Superior temporal gyrus (tissue), 1 donor: ENCODE measurements at regions not wholly inside any gene's neighbourhood (a gene's known extent, or its start where the extent isn't known, plus 50 kb on each side); places are given as distances from the start of the nearest gene placed in this dataset.
"Not testable (repeated sequence)": the region's sequence is repeated elsewhere in the genome, so short reads cannot be mapped to it uniquely, and the experiment has no call there.

Experiments
- DNase-seq: peaks from one replicate; pipeline ENCODE4 v3.0.0-alpha.2; 2016; ENCODE audit errors: extremely low spot score

GRCh38 chr4:23958749-23959148 lies 68.9 kb upstream of the PPARGC1A start:
- DNase-seq = no peak

DNA sequence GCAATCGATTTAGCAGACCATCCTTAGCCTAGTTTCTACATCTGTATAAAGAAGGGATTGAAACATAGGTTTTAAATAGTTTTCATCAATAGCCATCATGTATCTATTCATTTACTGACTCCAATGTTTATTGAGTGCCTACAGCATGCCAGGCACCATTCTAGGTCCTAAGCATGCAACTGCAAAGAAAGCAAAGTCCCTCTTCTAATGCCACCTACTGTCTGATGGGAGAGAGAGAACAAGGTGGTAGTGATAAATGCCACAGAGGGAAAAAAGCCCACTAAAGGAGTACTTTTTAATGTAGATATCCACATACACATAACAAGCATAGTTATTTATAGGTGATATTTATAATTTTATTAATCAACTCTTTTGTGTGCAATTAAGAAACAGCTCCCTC lies 67.6 kb upstream of the PPARGC1A start:
- no peak for DNase-seq

DNA sequence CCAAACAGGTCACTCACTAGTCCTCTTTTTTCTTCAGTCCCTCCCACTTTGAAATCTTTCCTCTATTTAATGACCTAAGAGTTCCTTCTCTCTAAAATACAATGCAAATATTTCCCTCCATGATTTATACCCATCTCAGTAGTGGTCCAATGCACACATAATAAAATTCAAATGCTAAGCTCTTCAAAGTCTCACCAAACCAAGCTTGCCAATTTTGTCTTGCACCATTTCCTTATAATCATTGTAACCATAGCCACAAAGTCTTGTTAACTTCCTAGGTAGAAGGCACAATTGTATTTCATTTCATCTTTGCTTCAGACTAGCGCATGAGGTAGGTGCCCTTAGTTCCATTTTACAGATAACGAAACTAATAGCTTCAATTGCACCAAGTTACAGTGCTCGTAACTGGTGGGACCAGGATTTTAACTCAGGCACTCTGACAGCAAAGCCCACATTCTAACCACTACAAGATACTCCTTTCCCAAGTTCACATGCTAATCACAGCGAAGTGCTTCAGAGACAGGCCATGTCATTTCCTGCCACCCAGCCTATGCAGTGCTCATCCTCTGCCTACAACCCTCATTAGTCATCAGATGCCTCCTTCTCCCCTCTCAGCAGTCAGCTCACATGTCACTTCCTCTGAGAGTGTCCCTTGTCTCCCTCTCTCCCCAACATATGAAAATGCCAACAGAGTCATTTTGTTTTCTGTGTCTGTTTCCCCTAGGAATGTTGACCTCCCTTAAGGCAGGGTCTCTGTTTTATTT lies 66.9 kb upstream of the PPARGC1A start:
- no peak for DNase-seq

- no peak for DNase-seq
These were observed 62.4 kb upstream of the PPARGC1A start for GRCh38 chr4:23952258-23952657.

GRCh38 chr4:23947826-23948225 lies 58.0 kb upstream of the PPARGC1A start:
- DNase-seq = no peak

GRCh38 chr4:23946299-23946698 lies 56.5 kb upstream of the PPARGC1A start:
- DNase-seq = no peak

DNA sequence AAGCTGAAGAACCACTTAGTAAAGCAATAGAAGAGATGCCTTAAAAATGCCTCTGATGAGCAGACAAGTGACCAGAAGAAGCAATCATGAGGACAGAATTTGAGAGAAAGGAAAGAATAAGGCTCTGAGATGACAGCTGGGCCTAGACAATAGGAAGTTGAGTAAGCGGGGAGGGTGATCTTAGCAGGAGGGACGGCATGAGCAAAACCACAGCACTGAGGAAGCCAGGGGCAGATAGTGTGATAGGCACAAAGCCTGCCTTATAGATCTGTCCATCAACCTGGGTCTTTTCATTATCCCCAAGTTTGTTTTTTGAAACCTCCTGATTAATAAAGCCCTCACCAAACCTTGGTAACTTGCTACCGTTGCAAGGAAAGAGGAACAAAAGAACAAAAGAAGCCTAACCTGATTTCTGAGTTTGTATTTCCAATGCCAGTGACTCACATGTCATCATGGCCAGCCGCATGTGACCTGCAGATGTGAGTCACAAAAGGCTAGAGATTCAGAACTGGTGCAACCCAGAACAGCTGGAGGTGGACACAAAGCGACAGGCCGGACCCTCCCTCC lies 55.7 kb upstream of the PPARGC1A start:
- no peak for DNase-seq

GRCh38 chr4:23944556-23944955 lies 54.7 kb upstream of the PPARGC1A start:
- not testable (repeated sequence) for DNase-seq

DNA sequence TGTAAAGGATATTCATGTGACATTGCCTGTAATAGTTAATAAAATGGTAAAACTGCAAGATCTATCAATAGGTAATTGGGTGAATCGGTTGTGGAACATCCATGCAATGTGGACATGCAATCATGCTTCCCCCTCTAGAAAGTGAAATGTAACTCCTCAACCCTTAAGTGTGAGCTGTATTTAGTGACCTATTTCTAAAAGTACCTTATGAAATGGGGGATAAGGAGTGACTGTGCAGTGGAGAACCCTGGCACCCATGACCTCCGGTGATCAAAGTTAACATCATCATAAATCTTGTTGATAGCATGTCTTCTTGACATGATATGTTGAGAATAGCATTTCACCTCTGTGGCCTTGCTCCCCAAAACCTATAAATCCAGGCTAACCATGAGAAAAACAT lies 53.6 kb upstream of the PPARGC1A start:
- DNase-seq = no peak

GRCh38 chr4:23942471-23942870 lies 52.6 kb upstream of the PPARGC1A start:
- no peak for DNase-seq
